Activated CD8-positive, alpha-beta T cell treated with anti-CD3 and anti-CD28 coated beads, Interleukin-2, amount 10 ng/mL, durations not matched to agents 7 days and 5 days (primary cell): ENCODE measurements at regions not wholly inside any gene's neighbourhood (a gene's known extent, or its start where the extent isn't known, plus 50 kb on each side); places are given as distances from the start of the nearest gene placed in this dataset.

ENCODE experiments used
- ATAC-seq: fragments of 150-1000 bp; cut with Tn5 transposase; one replicate; pipeline ENCODE4 v1.10.0; 2021; ENCODE audit warnings: moderate library complexity
- CTCF ChIA-PET: fragments of 350-600 bp; sonication (Branson Sonifier 250); formaldehyde crosslinking; loops from one replicate; lab custom pipeline; 2021; ENCODE audit warnings: antibody characterized with exemption; lab: Charles Lee
- POLR2A ChIA-PET: fragments of 350-600 bp; sonication (Branson Sonifier 250); formaldehyde crosslinking; loops from one replicate; lab custom pipeline; 2021; ENCODE audit warnings: antibody characterized with exemption; lab: Charles Lee
- DNase-seq: peaks from one replicate; pipeline ENCODE4 v3.0.0-alpha.2; 2020
- H3K27ac Mint-ChIP-seq: one replicate; pipeline ENCODE4 v1.8.0; 2021; ENCODE audit warnings: mild to moderate bottlenecking, mixed read lengths
- H3K27me3 Mint-ChIP-seq: one replicate; pipeline ENCODE4 v1.8.0; 2021; ENCODE audit warnings: low read depth, mixed read lengths
- H3K36me3 Mint-ChIP-seq: one replicate; pipeline ENCODE4 v1.8.0; 2021; ENCODE audit warnings: low read depth, mixed read lengths
- H3K4me1 Mint-ChIP-seq: one replicate; pipeline ENCODE4 v1.8.0; 2021; ENCODE audit warnings: low read depth, mixed read lengths
- H3K4me3 Mint-ChIP-seq: one replicate; pipeline ENCODE4 v1.8.0; 2021; ENCODE audit warnings: mild to moderate bottlenecking, mixed read lengths
- H3K9me3 Mint-ChIP-seq: one replicate; pipeline ENCODE4 v1.8.0; 2022; ENCODE audit warnings: mixed read lengths; ENCODE audit not compliant: insufficient read depth

GRCh38 chr15:94070356-94071295 lies 160.7 kb upstream of the MCTP2 start:
- H3K9me3 Mint-ChIP-seq: no peaks in the 10 kb centered on the region

GRCh38 chr15:94069844-94070243 lies 161.5 kb upstream of the MCTP2 start:
- Mint-ChIP-seq H3K4me1 (no peaks in the 10 kb centered on the region), H3K27me3 (no peaks in the 10 kb centered on the region), H3K4me3 (no peak overlapping the region), H3K9me3 (no peaks in the 10 kb centered on the region), H3K27ac (no peak overlapping the region), H3K36me3 (no peaks in the 10 kb centered on the region)
- no peak for ATAC-seq
- ChIA-PET POLR2A (no interaction called here), CTCF (interaction anchor here (0.9 kb wide), 1 partner anchor 50 kb away, joined by 4 read pairs; no protein-coding TSS in a partner anchor)
- no peak for DNase-seq

More at GRCh38 chr15:94070356-94071295, 160.7 kb upstream of the MCTP2 start:
- Mint-ChIP-seq H3K36me3 (no peaks in the 10 kb centered on the region), H3K27me3 (no peaks in the 10 kb centered on the region), H3K4me1 (no peaks in the 10 kb centered on the region), H3K27ac (no peak overlapping the region), H3K4me3 (no peak overlapping the region)
- DNase-seq (no peak), ATAC-seq (no peak)
- ChIA-PET CTCF (interaction anchor here (0.9 kb wide), 1 partner anchor 49 kb away, joined by 4 read pairs; no protein-coding TSS in a partner anchor), POLR2A (no interaction called here)

DNA sequence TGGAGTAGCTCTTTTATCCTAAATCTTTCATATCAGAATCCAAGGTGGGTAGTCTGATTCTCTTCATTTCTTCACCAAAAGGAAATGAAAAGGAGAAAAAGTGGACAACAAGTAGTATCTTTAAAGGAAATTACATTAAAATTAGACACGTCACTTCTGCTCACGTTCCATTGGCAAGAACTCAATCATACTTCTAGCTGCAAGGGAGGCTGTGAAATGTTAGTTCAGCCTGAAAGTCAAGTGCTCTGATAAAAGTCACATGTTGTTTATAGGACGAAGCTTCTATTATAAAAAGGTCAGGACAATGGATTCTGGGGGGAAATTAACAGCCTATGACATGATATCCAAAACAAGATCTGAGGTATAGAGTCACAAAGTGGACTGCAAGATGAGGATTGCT lies 164.6 kb upstream of the MCTP2 start:
- ATAC-seq (no peak), DNase-seq (no peak)
- H3K27me3 Mint-ChIP-seq: no peaks in the 10 kb centered on the region
- no peaks in the 10 kb centered on the region for H3K9me3 Mint-ChIP-seq
- POLR2A ChIA-PET: no interaction called here
- CTCF ChIA-PET: interaction anchor here (0.9 kb wide), 1 partner anchor 53 kb away, joined by 3 read pairs; no protein-coding TSS in a partner anchor
- no peaks in the 10 kb centered on the region for H3K4me1 Mint-ChIP-seq
- no peak overlapping the region for H3K4me3 Mint-ChIP-seq
- no peaks in the 10 kb centered on the region for H3K36me3 Mint-ChIP-seq
- H3K27ac Mint-ChIP-seq: no peak overlapping the region

DNA sequence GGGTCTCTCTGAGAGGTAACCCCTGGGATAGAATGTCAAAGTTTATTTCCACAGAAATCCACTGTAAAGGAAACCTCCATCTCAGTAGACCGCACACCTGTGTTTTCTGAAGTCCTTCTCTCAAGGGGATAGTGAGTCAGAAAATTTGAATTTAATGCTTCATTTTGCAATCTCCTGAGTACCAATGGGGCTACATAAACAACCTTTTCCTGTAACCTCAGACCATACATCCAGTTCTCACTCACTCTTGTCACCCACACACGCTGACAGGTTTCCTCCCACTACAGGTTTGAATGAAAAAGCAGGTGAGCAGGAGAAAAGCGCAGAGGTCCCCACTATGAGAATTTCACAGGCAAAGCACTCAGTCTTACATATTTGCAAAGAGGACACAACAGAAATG lies 165.3 kb upstream of the MCTP2 start:
- Mint-ChIP-seq H3K36me3 (no peaks in the 10 kb centered on the region), H3K27ac (no peak overlapping the region), H3K4me1 (no peaks in the 10 kb centered on the region), H3K9me3 (no peaks in the 10 kb centered on the region), H3K27me3 (no peaks in the 10 kb centered on the region), H3K4me3 (no peak overlapping the region)
- ATAC-seq (no peak), DNase-seq (no peak)
- CTCF ChIA-PET: no interaction called here
- POLR2A ChIA-PET: no interaction called here

DNA sequence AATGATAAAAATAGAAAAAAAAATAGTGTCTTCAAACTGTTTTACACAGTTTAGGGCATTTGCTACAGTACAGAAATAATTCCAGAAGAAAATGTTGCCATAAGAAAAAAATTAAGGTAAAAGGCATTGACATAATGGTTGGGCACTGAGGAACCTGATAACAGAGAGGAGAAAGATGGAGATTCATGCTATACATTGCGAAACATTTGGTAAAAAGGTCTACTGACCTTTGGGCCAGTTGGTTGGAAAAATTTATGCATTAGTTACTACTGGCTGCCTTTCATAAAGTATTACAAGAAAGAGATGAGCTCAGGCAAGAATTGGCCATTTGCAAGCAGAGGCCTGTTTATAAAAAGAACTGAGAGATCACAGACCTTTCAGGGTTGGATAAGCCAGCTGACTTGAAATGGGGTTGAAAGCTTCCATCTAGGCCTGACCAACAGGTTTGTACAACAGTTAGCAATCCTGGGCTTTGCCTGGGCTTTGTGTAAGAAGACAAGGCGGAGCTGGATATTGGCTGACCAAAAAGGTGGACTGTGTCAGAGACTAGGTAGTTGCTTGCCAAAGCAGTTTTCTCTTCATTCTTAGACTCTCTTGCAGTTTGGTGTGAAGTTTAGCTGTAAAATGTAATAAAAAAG lies 166.6 kb upstream of the MCTP2 start:
- Mint-ChIP-seq H3K4me3 (no peak overlapping the region), H3K36me3 (no peaks in the 10 kb centered on the region), H3K9me3 (no peaks in the 10 kb centered on the region), H3K4me1 (no peaks in the 10 kb centered on the region), H3K27me3 (no peaks in the 10 kb centered on the region), H3K27ac (no peak overlapping the region)
- ATAC-seq: no peak
- POLR2A ChIA-PET: no interaction called here
- CTCF ChIA-PET: no interaction called here
- no peak for DNase-seq

DNA sequence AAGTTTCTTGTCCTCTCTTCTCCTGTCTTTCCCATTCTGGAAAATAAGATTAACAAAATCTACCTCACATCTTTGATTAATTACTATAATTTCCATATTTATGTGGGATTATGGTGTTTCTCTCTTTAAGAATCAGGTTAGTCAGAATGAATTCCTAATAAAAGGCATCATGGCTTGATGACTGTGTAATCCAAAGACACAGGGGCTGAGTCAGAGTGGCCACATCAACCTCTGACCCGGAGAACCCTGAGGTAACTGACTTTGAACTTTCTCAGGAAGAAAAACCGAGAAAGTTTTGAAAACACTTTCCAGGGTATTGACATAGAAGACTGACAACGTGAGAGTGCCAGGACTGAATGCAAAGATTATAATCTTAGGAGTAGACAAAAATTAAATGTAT lies 170.3 kb upstream of the MCTP2 start:
- Mint-ChIP-seq H3K9me3 (no peaks in the 10 kb centered on the region), H3K4me1 (no peaks in the 10 kb centered on the region), H3K4me3 (no peak overlapping the region), H3K27me3 (peaks cover 10% of the 10 kb centered on the region), H3K36me3 (no peaks in the 10 kb centered on the region), H3K27ac (no peak overlapping the region)
- ATAC-seq (no peak), DNase-seq (no peak)
- ChIA-PET CTCF (no interaction called here), POLR2A (no interaction called here)

DNA sequence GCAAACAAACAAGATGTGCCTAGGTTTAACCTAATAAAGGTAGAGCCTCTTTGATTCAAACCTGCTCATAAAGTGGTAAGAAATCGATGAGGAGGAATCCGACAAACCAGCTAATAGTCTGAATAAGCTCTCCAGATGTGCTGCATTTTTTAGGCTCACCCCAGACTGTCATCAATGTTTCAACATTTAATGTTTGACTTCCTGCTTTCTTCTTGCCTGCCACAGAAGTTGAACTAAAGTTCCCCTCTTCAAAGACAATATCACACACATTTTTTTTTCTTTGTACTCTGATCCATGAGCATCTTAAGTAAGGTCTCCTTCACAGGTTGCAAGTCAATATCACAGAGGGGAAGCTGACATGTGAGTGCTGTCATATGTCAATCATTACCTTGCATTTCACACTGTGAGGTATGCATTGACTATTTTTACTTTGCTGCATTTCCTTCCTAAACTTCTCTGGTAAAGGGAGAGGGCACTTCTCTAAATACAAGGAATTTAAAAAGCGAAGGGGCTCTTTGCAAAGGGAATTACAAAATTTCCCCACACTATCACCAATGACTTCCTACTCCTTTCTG lies 172.3 kb upstream of the MCTP2 start:
- H3K27ac Mint-ChIP-seq: no peak overlapping the region
- no peaks in the 10 kb centered on the region for H3K36me3 Mint-ChIP-seq
- ATAC-seq (no peak), DNase-seq (no peak)
- H3K4me3 Mint-ChIP-seq: no peak overlapping the region
- CTCF ChIA-PET: no interaction called here
- H3K4me1 Mint-ChIP-seq: no peaks in the 10 kb centered on the region
- H3K9me3 Mint-ChIP-seq: no peaks in the 10 kb centered on the region
- peaks cover 10% of the 10 kb centered on the region for H3K27me3 Mint-ChIP-seq
- POLR2A ChIA-PET: no interaction called here

DNA sequence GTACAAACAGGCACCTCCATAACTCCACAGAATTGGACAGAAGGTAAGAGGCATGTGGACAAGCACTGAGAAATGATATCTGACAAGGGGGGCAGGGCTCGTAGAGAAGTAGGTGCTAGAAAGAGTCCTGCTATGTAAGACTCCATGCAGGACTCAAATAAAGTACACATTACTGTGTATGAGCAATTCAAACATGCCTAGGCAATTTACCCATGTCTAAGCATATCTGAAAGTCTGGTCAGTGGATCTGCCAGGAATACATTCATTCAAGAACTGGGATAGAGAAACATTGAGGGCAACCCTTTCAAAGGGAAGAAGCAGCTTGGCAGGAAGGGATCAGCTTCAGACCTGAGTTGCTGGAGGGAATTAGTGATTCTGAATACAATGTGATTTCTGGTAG lies 174.1 kb upstream of the MCTP2 start:
- no peak overlapping the region for H3K4me3 Mint-ChIP-seq
- no peak for DNase-seq
- ATAC-seq: no peak
- H3K9me3 Mint-ChIP-seq: no peaks in the 10 kb centered on the region
- CTCF ChIA-PET: no interaction called here
- POLR2A ChIA-PET: no interaction called here
- H3K27ac Mint-ChIP-seq: no peak overlapping the region
- no peaks in the 10 kb centered on the region for H3K36me3 Mint-ChIP-seq
- no peaks in the 10 kb centered on the region for H3K4me1 Mint-ChIP-seq
- H3K27me3 Mint-ChIP-seq: peaks cover 15% of the 10 kb centered on the region

- DNase-seq: no peak
- CTCF ChIA-PET: no interaction called here
- no peak for ATAC-seq
- POLR2A ChIA-PET: no interaction called here
- no peaks in the 10 kb centered on the region for H3K36me3 Mint-ChIP-seq
- no peaks in the 10 kb centered on the region for H3K4me1 Mint-ChIP-seq
- no peaks in the 10 kb centered on the region for H3K9me3 Mint-ChIP-seq
- peaks cover 15% of the 10 kb centered on the region for H3K27me3 Mint-ChIP-seq
- no peak overlapping the region for H3K4me3 Mint-ChIP-seq
- H3K27ac Mint-ChIP-seq: no peak overlapping the region
These were observed 175.0 kb upstream of the MCTP2 start for GRCh38 chr15:94056314-94056713.

DNA sequence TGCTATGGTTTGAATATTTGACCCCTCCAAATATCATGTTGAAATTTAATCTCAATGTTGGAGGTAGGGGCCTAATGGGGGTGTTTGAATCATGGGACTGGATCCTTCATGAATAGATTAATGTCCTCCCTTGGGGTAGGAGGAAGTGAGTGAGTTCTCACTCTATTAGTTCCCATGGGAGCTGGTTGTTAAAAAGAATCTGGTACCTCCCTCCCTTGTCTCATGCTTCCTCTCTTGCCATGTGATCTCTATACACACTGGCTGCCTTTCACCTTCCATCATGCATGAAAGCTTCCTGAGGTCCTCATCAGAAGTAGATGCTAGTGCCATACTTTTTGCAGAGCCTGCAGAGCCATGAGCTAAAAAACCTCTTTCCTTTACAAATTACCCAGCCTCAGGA lies 177.7 kb upstream of the MCTP2 start:
- ATAC-seq (no peak), DNase-seq (no peak)
- no peak overlapping the region for H3K4me3 Mint-ChIP-seq
- no peaks in the 10 kb centered on the region for H3K36me3 Mint-ChIP-seq
- peaks cover 5% of the 10 kb centered on the region for H3K27me3 Mint-ChIP-seq
- no peaks in the 10 kb centered on the region for H3K4me1 Mint-ChIP-seq
- POLR2A ChIA-PET: no interaction called here
- H3K9me3 Mint-ChIP-seq: no peaks in the 10 kb centered on the region
- CTCF ChIA-PET: no interaction called here
- no peak overlapping the region for H3K27ac Mint-ChIP-seq

- Mint-ChIP-seq H3K9me3 (no peaks in the 10 kb centered on the region), H3K4me3 (no peak overlapping the region), H3K27me3 (peaks cover 7% of the 10 kb centered on the region), H3K36me3 (no peaks in the 10 kb centered on the region), H3K27ac (no peak overlapping the region), H3K4me1 (no peaks in the 10 kb centered on the region)
- CTCF ChIA-PET: no interaction called here
- POLR2A ChIA-PET: no interaction called here
- ATAC-seq: no peak
- no peak for DNase-seq
These were observed 178.7 kb upstream of the MCTP2 start for GRCh38 chr15:94052711-94053110.

- Mint-ChIP-seq H3K4me3 (no peak overlapping the region), H3K27me3 (peaks cover 2% of the 10 kb centered on the region), H3K9me3 (no peaks in the 10 kb centered on the region), H3K27ac (no peak overlapping the region), H3K4me1 (no peaks in the 10 kb centered on the region), H3K36me3 (no peaks in the 10 kb centered on the region)
- no peak for DNase-seq
- ChIA-PET CTCF (no interaction called here), POLR2A (no interaction called here)
- ATAC-seq: no peak
These were observed 183.8 kb upstream of the MCTP2 start for GRCh38 chr15:94047566-94047965.
